ENCODE measurements at regions not wholly inside any gene's neighbourhood (a gene's known extent, or its start where the extent isn't known, plus 50 kb on each side); places are given as distances from the start of the nearest gene placed in this dataset.

- no peak overlapping the region for H3K4me3 ChIP-seq (ENCODE audit: insufficient read depth, low read depth, low read length)
- no peaks in the 10 kb centered on the region for H3K36me3 ChIP-seq (replicated peaks; ENCODE audit: control insufficient read depth, insufficient read depth, low read length)
- DNase-seq = no peak
- H3K27me3 ChIP-seq (ENCODE audit: control insufficient read depth, insufficient read depth, low read length) = no peaks in the 10 kb centered on the region
Measured at GRCh38 chr9:89924611-89925010, 319.8 kb downstream of the GADD45G start.

DNA sequence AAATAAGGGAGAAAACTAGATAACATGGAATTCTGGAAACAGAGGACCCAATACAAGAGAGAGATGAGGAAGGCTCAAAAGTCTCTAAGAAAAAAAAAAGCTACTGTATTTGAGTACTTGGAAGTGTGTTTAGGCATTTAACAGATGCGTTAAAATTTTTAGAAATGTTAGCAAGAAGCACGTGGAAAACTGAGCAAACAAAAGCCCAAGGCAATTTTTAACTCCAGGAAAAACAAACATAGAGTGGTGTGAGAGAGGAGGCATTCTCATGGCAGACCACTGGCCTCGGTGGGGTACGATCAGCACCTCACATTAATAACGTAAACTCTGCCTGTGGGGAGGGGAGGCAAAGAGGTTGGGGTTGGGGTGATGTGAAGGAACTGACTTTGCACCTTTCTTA, 321.4 kb downstream of the GADD45G start:
- no peak for DNase-seq
- Histone ChIP-seq H3K4me3 (ENCODE audit: insufficient read depth, low read depth, low read length) (no peak overlapping the region), H3K27me3 (ENCODE audit: control insufficient read depth, insufficient read depth, low read length) (no peaks in the 10 kb centered on the region), H3K36me3 (replicated peaks; ENCODE audit: control insufficient read depth, insufficient read depth, low read length) (no peaks in the 10 kb centered on the region)

GRCh38 chr9:89926691-89927220, 321.9 kb downstream of the GADD45G start:
- Histone ChIP-seq H3K4me3 (ENCODE audit: insufficient read depth, low read depth, low read length) (no peak overlapping the region), H3K36me3 (replicated peaks; ENCODE audit: control insufficient read depth, insufficient read depth, low read length) (no peaks in the 10 kb centered on the region), H3K27me3 (ENCODE audit: control insufficient read depth, insufficient read depth, low read length) (no peaks in the 10 kb centered on the region)
- DNase-seq = no peak

DNA sequence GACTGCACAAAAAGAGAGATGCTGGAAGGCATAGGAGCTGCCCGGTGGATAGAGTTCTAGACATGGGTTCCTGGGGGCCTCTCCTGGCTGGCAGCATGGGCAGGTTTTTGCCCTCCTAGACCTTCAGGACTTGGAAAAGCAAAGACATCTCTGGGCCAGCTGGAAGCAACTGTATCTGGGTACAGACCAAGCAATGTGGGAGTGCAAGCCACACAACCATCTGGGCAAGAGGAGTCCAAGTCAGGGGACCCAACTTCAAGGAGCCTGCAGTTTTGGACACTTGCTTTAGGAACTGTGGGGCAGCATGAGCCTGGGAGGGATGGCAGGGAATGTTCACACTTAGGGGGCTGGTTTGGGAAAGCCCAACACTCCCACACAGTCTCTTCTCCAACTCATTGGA, 323.3 kb downstream of the GADD45G start:
- H3K36me3 ChIP-seq (replicated peaks; ENCODE audit: control insufficient read depth, insufficient read depth, low read length) = no peaks in the 10 kb centered on the region
- no peak for DNase-seq
- H3K27me3 ChIP-seq (ENCODE audit: control insufficient read depth, insufficient read depth, low read length) = no peaks in the 10 kb centered on the region
- H3K4me3 ChIP-seq (ENCODE audit: insufficient read depth, low read depth, low read length) = no peak overlapping the region

- H3K36me3 ChIP-seq (replicated peaks; ENCODE audit: control insufficient read depth, insufficient read depth, low read length) = no peaks in the 10 kb centered on the region
- H3K27me3 ChIP-seq (ENCODE audit: control insufficient read depth, insufficient read depth, low read length) = no peaks in the 10 kb centered on the region
- DNase-seq = no peak
- H3K4me3 ChIP-seq (ENCODE audit: insufficient read depth, low read depth, low read length) = no peak overlapping the region
Measured at GRCh38 chr9:89928521-89929275, 323.9 kb downstream of the GADD45G start.

DNA sequence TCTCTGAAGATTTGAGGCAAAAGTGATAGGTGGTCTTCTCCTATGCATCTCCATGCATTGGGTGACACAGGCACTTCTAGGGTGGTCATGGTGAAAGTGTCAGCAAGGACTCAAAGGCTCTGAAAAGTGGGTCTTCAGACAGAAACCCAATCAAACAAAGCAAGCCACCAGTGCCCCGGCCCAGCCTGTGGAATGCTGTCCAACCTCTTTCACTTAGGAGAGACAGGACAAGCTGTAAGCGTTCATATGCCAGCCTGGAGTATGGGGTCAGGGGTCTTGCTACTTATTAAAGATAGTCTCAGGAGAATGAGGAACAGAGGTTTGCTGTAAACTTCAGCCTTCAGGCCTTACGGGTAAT, 324.5 kb downstream of the GADD45G start:
- no peaks in the 10 kb centered on the region for H3K27me3 ChIP-seq (ENCODE audit: control insufficient read depth, insufficient read depth, low read length)
- H3K4me3 ChIP-seq (ENCODE audit: insufficient read depth, low read depth, low read length) = no peak overlapping the region
- no peaks in the 10 kb centered on the region for H3K36me3 ChIP-seq (replicated peaks; ENCODE audit: control insufficient read depth, insufficient read depth, low read length)
- no peak for DNase-seq

DNA sequence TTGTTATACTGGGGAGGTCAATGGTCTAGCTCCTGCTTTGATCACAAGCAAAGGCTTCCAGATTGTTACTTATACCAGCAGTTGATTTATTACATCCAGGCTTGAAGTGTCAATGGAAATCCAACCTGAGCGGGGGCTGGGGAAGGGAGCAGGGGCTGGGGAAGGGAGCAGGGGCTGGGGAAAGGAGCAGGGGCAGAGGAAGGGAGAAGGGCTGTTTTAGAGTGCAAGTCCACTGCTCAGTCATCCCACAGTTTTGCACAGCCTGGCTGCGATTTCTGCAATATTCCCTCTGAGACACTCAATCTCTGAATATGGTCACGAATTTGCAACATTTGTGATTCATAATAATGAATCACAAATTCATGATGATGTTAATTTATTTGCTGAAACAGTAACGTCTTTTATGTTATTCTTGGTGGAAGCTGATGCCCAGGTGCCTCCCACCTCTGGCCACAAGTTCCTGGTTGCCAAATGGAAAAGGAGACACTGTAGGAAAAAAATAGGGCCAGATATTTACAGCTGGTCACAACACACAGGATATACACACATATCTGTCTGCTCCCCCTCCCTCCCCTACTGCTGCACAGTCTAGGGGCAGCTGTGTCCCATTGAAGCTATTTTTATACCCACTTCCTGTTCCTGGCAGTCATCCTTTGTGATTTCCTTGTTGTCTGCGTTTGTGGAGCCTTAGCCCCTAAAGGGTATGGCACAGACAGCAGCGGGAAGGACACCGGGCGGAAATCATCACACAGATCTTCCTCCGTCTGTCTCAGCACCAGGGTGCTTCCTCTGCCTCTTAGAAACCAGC, 325.1 kb downstream of the GADD45G start:
- no peak overlapping the region for H3K4me3 ChIP-seq (ENCODE audit: insufficient read depth, low read depth, low read length)
- H3K36me3 ChIP-seq (replicated peaks; ENCODE audit: control insufficient read depth, insufficient read depth, low read length) = no peaks in the 10 kb centered on the region
- no peak for DNase-seq
- H3K27me3 ChIP-seq (ENCODE audit: control insufficient read depth, insufficient read depth, low read length) = no peaks in the 10 kb centered on the region

DNA sequence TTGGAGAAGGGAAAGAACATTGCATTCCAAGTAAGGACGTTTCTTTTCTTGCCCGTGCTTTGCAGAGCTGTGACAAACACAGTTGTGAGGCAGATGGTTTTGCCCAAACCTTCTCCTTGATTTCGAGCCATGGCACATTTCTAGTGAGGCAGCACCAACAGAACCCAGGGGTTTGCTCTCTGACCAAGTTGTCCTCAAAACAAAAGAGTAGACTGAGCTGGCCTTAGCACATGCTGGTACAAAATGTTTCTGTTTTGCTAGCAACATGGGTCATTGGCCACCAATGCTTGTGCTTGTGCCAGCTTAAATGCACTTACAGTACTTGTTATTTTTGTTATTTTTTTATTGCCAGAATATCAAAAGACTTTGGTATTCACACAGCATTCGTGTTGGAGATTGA, 328.8 kb downstream of the GADD45G start:
- Histone ChIP-seq H3K4me3 (ENCODE audit: insufficient read depth, low read depth, low read length) (no peak overlapping the region), H3K36me3 (replicated peaks; ENCODE audit: control insufficient read depth, insufficient read depth, low read length) (no peaks in the 10 kb centered on the region), H3K27me3 (ENCODE audit: control insufficient read depth, insufficient read depth, low read length) (no peaks in the 10 kb centered on the region)
- DNase-seq = no peak

GRCh38 chr9:89935115-89935514, 330.3 kb downstream of the GADD45G start:
- no peaks in the 10 kb centered on the region for H3K27me3 ChIP-seq (ENCODE audit: control insufficient read depth, insufficient read depth, low read length)
- no peak overlapping the region for H3K4me3 ChIP-seq (ENCODE audit: insufficient read depth, low read depth, low read length)
- DNase-seq = no peak
- no peaks in the 10 kb centered on the region for H3K36me3 ChIP-seq (replicated peaks; ENCODE audit: control insufficient read depth, insufficient read depth, low read length)

GRCh38 chr9:89935801-89936200, 331.0 kb downstream of the GADD45G start:
- no peak overlapping the region for H3K4me3 ChIP-seq (ENCODE audit: insufficient read depth, low read depth, low read length)
- H3K36me3 ChIP-seq (replicated peaks; ENCODE audit: control insufficient read depth, insufficient read depth, low read length) = no peaks in the 10 kb centered on the region
- DNase-seq = no peak
- no peaks in the 10 kb centered on the region for H3K27me3 ChIP-seq (ENCODE audit: control insufficient read depth, insufficient read depth, low read length)

DNA sequence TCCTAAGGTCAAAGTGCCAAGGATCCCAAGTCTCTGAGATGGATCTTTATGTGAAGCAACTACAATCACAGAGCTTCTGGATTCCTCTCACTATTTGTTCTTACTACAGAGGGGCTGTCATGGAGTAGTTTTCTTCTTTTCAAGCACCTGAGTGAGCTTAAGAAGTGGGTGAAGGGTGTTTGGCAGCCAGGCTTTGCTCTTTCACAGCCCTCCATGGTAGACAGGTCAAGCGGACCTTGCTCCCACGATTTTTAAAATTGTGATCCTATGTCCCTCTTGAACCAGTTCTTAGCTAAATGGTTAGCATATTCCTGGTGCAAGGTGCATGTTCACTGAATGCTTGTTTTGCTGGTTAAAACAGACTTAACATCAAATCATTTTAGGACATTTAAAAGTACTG, 332.2 kb downstream of the GADD45G start:
- H3K36me3 ChIP-seq (replicated peaks; ENCODE audit: control insufficient read depth, insufficient read depth, low read length) = no peaks in the 10 kb centered on the region
- H3K4me3 ChIP-seq (ENCODE audit: insufficient read depth, low read depth, low read length) = no peak overlapping the region
- DNase-seq = no peak
- H3K27me3 ChIP-seq (ENCODE audit: control insufficient read depth, insufficient read depth, low read length) = no peaks in the 10 kb centered on the region

DNA sequence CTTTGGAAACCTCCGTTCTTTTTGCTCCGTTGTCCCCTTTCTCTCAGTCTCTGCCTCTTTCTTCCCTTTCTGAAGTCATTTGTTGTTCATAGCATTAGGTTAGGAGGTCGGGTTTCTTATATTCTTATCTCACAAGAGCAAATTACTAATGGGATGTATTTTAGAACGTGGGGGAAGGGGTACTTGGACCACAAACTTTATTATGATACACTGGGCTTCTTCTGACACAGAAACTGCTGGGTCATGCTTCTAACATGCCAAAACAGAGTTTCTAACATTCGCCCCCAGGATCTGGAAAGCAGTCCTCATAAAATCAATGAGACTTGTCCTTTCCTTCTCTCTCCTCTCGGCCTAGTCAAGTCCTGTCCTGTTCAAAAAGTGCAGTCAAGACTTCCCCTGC, 334.4 kb downstream of the GADD45G start:
- no peak overlapping the region for H3K4me3 ChIP-seq (ENCODE audit: insufficient read depth, low read depth, low read length)

DNA sequence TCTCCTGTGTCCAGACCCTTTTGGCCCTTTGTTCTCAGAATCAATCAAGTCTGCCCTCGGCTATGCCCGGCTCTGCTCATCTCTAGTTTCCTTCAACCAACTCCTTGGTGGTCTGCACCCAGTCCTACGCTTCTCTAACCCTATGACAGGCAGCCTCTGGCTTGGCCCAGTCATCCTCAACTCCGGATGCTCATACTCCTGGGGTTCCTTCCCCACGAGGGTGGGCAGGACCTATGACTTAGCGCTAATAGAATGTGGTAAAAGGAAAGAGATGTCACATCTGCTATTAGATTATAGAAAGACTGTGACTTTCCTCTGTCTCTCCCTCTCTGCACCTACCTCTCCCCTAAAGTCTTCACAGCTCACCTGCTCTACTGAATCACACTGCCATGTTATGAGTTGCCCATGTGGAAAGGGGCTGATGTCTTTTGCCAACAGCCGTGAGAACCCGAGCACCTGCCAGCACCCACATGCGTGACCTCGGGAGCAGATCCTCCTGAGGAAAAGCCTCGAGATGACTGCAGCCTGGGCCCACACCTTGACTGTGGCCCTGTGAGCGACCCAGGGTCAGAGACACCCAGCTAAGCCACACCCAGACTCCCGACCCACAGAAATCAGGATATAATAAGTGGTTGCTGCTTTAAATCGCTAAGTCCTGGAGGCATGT, 334.9 kb downstream of the GADD45G start:
- H3K36me3 ChIP-seq (replicated peaks; ENCODE audit: control insufficient read depth, insufficient read depth, low read length) = no peaks in the 10 kb centered on the region
- no peaks in the 10 kb centered on the region; the same call in 1 of the 2 replicates for H3K27me3 ChIP-seq (ENCODE audit: control insufficient read depth, insufficient read depth, low read length)
- H3K4me3 ChIP-seq (ENCODE audit: insufficient read depth, low read depth, low read length) = no peak overlapping the region
- DNase-seq = no peak

More for the DNA sequence above, 334.4 kb downstream of the GADD45G start:
- no peak for DNase-seq
- H3K36me3 ChIP-seq (replicated peaks; ENCODE audit: control insufficient read depth, insufficient read depth, low read length) = no peaks in the 10 kb centered on the region
- H3K27me3 ChIP-seq (ENCODE audit: control insufficient read depth, insufficient read depth, low read length) = no peaks in the 10 kb centered on the region; the same call in 1 of the 2 replicates

DNA sequence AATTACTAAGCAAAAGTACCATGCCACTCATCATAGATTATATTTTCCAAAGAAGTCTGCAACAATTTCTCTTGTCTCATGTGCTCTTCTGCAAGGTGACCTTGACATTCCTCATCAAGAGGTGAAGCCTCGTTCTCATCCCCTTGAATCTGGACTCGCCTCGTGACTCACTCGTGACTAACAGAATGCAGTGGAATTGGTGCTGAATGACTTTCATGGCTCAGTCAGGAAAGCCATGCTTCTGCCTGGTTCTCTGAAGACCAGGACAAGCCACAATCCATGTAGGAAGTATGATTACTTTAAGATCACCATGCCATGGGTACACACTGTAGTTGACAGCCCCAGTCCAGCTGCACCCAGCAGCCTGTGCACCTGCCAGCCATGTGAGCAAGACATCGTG, 335.8 kb downstream of the GADD45G start:
- Histone ChIP-seq H3K36me3 (replicated peaks; ENCODE audit: control insufficient read depth, insufficient read depth, low read length) (no peaks in the 10 kb centered on the region), H3K27me3 (ENCODE audit: control insufficient read depth, insufficient read depth, low read length) (no peaks in the 10 kb centered on the region; the same call in 1 of the 2 replicates), H3K4me3 (ENCODE audit: insufficient read depth, low read depth, low read length) (no peak overlapping the region)
- DNase-seq = no peak

DNA sequence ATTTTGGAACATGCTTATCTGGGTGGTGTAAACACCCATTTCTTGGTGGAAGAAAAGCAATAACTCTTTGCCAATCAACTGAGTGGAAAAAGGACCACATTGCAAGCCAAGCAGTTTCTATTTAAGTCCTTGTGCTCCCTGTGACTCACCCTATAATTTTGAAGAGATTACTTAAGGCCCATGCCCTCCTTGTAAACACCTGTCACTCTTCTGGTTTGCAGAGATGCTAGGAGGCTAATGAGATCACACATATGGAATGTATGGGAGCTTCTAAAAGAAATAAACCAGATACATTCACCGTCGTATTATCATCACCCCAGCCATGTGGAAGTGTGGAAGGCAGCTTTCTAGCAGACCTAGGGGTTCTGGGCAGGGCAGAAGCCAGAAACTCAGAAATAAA, 337.1 kb downstream of the GADD45G start:
- Histone ChIP-seq H3K36me3 (replicated peaks; ENCODE audit: control insufficient read depth, insufficient read depth, low read length) (no peaks in the 10 kb centered on the region), H3K4me3 (ENCODE audit: insufficient read depth, low read depth, low read length) (no peak overlapping the region), H3K27me3 (ENCODE audit: control insufficient read depth, insufficient read depth, low read length) (no peaks in the 10 kb centered on the region; the same call in 1 of the 2 replicates)
- no peak for DNase-seq
